ENCODE measurements at regions not wholly inside any gene's neighbourhood (a gene's known extent, or its start where the extent isn't known, plus 50 kb on each side); places are given as distances from the start of the nearest gene placed in this dataset.

- TF ChIP-seq POLR2AphosphoS5 (IDR thresholded peaks at IDR 0.05) (no peak), POLR2A (IDR thresholded peaks at IDR 0.05) (no peak)
- H3K9me3 ChIP-seq, result peaks cover 0 to 8% of the 10 kb centered on the region in 2 donors
- H3K4me1 ChIP-seq, result no peaks in the 10 kb centered on the region
- H3K27me3 ChIP-seq, result no peaks in the 10 kb centered on the region
- DNase-seq (ENCODE audit: low spot score in 2 of 2), result no peak
- no peaks in the 10 kb centered on the region for H3K36me3 ChIP-seq
- no peak overlapping the region for H3K4me3 ChIP-seq
- intact Hi-C loops (cut with DNase I; ENCODE audit: low total_unique reads), result no loop called here
- H3K27ac ChIP-seq, result no peak overlapping the region
Observed at GRCh38 chr9:79382044-79382443, 189.7 kb upstream of the TLE4 start.

GRCh38 chr9:79382458-79382857 lies 189.3 kb upstream of the TLE4 start:
- intact Hi-C loops (cut with DNase I; ENCODE audit: low total_unique reads), result no loop called here
- no peak overlapping the region for H3K27ac ChIP-seq
- H3K36me3 ChIP-seq, result no peaks in the 10 kb centered on the region
- no peaks in the 10 kb centered on the region for H3K4me1 ChIP-seq
- no peaks in the 10 kb centered on the region for H3K27me3 ChIP-seq
- TF ChIP-seq POLR2AphosphoS5 (IDR thresholded peaks at IDR 0.05) (no peak), CTCF (IDR thresholded peaks at IDR 0.05) (no peak), POLR2A (IDR thresholded peaks at IDR 0.05) (no peak)
- H3K4me3 ChIP-seq, result no peak overlapping the region
- DNase-seq (ENCODE audit: low spot score in 2 of 2), result no peak
- H3K9me3 ChIP-seq, result peaks cover 0 to 8% of the 10 kb centered on the region in 2 donors

GRCh38 chr9:79383096-79383495 lies 188.7 kb upstream of the TLE4 start:
- H3K27me3 ChIP-seq, result no peaks in the 10 kb centered on the region
- DNase-seq (ENCODE audit: low spot score in 2 of 2), result no peak
- intact Hi-C loops (cut with DNase I; ENCODE audit: low total_unique reads), result no loop called here
- TF ChIP-seq POLR2AphosphoS5 (IDR thresholded peaks at IDR 0.05) (no peak), CTCF (IDR thresholded peaks at IDR 0.05) (no peak)
- H3K9me3 ChIP-seq, result peaks cover 0 to 8% of the 10 kb centered on the region in 2 donors
- no peaks in the 10 kb centered on the region for H3K36me3 ChIP-seq
- no peak overlapping the region for H3K4me3 ChIP-seq
- no peaks in the 10 kb centered on the region for H3K4me1 ChIP-seq
- no peak overlapping the region for H3K27ac ChIP-seq

- H3K27me3 ChIP-seq, result no peaks in the 10 kb centered on the region
- TF ChIP-seq CTCF (IDR thresholded peaks at IDR 0.05), result no peak
- TF ChIP-seq POLR2A (IDR thresholded peaks at IDR 0.05), result no peak
- no peak for TF ChIP-seq POLR2AphosphoS5 (IDR thresholded peaks at IDR 0.05)
- no peak overlapping the region for H3K4me3 ChIP-seq
- no peaks in the 10 kb centered on the region for H3K36me3 ChIP-seq
- intact Hi-C loops (cut with DNase I; ENCODE audit: low total_unique reads), result no loop called here
- H3K4me1 ChIP-seq, result no peaks in the 10 kb centered on the region
- no peak for DNase-seq (ENCODE audit: low spot score in 2 of 2)
- no peak overlapping the region for H3K27ac ChIP-seq
- H3K9me3 ChIP-seq, result peaks cover 0 to 8% of the 10 kb centered on the region in 2 donors
Observed at GRCh38 chr9:79384091-79384490, 187.7 kb upstream of the TLE4 start.

- H3K9me3 ChIP-seq, result peaks cover 0 to 8% of the 10 kb centered on the region in 2 donors
- no peak for DNase-seq (ENCODE audit: low spot score in 2 of 2)
- no peak overlapping the region for H3K27ac ChIP-seq
- TF ChIP-seq CTCF (IDR thresholded peaks at IDR 0.05) (no peak), POLR2A (IDR thresholded peaks at IDR 0.05) (no peak), POLR2AphosphoS5 (IDR thresholded peaks at IDR 0.05) (no peak)
- intact Hi-C loops (cut with DNase I; ENCODE audit: low total_unique reads), result no loop called here
- no peak overlapping the region for H3K4me3 ChIP-seq
- no peaks in the 10 kb centered on the region for H3K27me3 ChIP-seq
- no peaks in the 10 kb centered on the region for H3K36me3 ChIP-seq
- no peaks in the 10 kb centered on the region for H3K4me1 ChIP-seq
Observed at GRCh38 chr9:79384501-79384900, 187.3 kb upstream of the TLE4 start.

Measured in breast epithelium (tissue), 4 donors.